Panc1 (cell line): ENCODE measurements at regions not wholly inside any gene's neighbourhood (a gene's known extent, or its start where the extent isn't known, plus 50 kb on each side); places are given as distances from the start of the nearest gene placed in this dataset.

Source experiments
- ATAC-seq: fragments of 200-7000 bp; cut with Tn5 transposase; 2 replicates; pipeline ENCODE4 v1.9.1; 2020; ENCODE audit warnings: mild to moderate bottlenecking, moderate library complexity
- BruUV-seq: library from RNA; stranded (reverse); fragments of 400-500 nt; replicated peaks from 2 replicates; lab custom pipeline; 2021; lab: Mats Ljungman, UMichigan
- CTCF ChIA-PET: fragments of 300-600 bp; sonication (Branson Sonifier 250); formaldehyde crosslinking; loops from one replicate; lab custom pipeline; 2022; ENCODE audit warnings: antibody characterized with exemption; lab: Charles Lee
- POLR2A ChIA-PET: fragments of 300-600 bp; sonication (Branson Sonifier 250); formaldehyde crosslinking; loops from one replicate; lab custom pipeline; 2022; ENCODE audit warnings: antibody characterized with exemption; lab: Charles Lee
- DNase-seq: peaks from one replicate; pipeline ENCODE4 v3.0.0-alpha.2; 2010; ENCODE audit warnings: low read depth, low spot score
- H3K27ac ChIP-seq: 2 replicates; pipeline ENCODE4 v1.5.1; 2011; ENCODE audit warnings: mild to moderate bottlenecking, low read length, inconsistent platforms
- H3K27me3 ChIP-seq: fragments of 200-500 bp; sonication (Bioruptor generic); 2 replicates; pipeline ENCODE4 v1.6.0; 2014; ENCODE audit warnings: low read length, inconsistent platforms; ENCODE audit not compliant: control insufficient read depth, insufficient read depth
- H3K36me3 ChIP-seq: fragments of 200-500 bp; sonication (Bioruptor generic); 2 replicates; pipeline ENCODE4 v1.5.1; 2014; ENCODE audit warnings: inconsistent platforms, mild to moderate bottlenecking, low read length, moderate library complexity; ENCODE audit not compliant: control insufficient read depth, insufficient read depth
- H3K4me1 ChIP-seq: 2 replicates; pipeline ENCODE4 v1.5.1; 2011; ENCODE audit warnings: inconsistent platforms, mild to moderate bottlenecking, low read length, moderate library complexity; ENCODE audit not compliant: control insufficient read depth, insufficient read depth
- H3K4me3 ChIP-seq, 2 experiments: 2 replicates each; pipeline ENCODE4 v1.5.1; 2011 to 2012; ENCODE audit warnings: low read depth in 2 of 2, low read length in 2 of 2, mild to moderate bottlenecking in 2 of 2, inconsistent platforms in 1 of 2, moderate library complexity in 1 of 2
- H3K9me3 ChIP-seq: fragments of 200-500 bp; sonication (Bioruptor generic); 2 replicates; pipeline ENCODE4 v1.5.1; 2014; ENCODE audit warnings: low read depth, mild to moderate bottlenecking, inconsistent platforms, low read length, moderate library complexity; ENCODE audit not compliant: control insufficient read depth, insufficient read depth
- CTCF ChIP-seq: fragments of 450-650 bp; IDR thresholded peaks from 2 replicates; pipeline ENCODE4 v1.5.1; 2017; ENCODE audit warnings: mild to moderate bottlenecking
- POLR2AphosphoS5 ChIP-seq: IDR thresholded peaks from 2 replicates; pipeline ENCODE4 v1.6.1; 2012; ENCODE audit warnings: mild to moderate bottlenecking, low read depth, low read length, moderate library complexity
- SIN3A ChIP-seq: IDR thresholded peaks from 2 replicates; pipeline ENCODE4 v1.6.1; 2012; ENCODE audit warnings: low read depth, mild to moderate bottlenecking, low read length, moderate library complexity, borderline replicate concordance; ENCODE audit not compliant: insufficient read depth
- TCF7L2 ChIP-seq: IDR thresholded peaks from 2 replicates; pipeline ENCODE4 v1.6.1; 2011; ENCODE audit warnings: mild to moderate bottlenecking, low read depth, low read length, inconsistent platforms
- in situ Hi-C: cut with HindIII; loops from 2 replicates; pipeline ENCODE4 v1.10.0; 2016; ENCODE audit warnings: low sequenced_read_pairs, low pct_unique_long_range_greater_than_20kb
- intact Hi-C: fragments of 100-400 bp; cut with micrococcal nuclease; formaldehyde crosslinking; loops from one replicate; pipeline ENCODE4 v1.10.0; 2022; ENCODE audit not compliant: unreplicated experiment
- TF ChIP-seq, protein P1 (sequence below), 2 experiments: IDR thresholded peaks; 2 replicates each; pipeline ENCODE4 v1.6.1; 2011 to 2012; ENCODE audit warnings: low read depth in 2 of 2, control low read depth in 1 of 2, low read length in 1 of 2, mild to moderate bottlenecking in 1 of 2, moderate library complexity in 1 of 2; ENCODE audit not compliant: insufficient read depth in 1 of 2

DNA sequence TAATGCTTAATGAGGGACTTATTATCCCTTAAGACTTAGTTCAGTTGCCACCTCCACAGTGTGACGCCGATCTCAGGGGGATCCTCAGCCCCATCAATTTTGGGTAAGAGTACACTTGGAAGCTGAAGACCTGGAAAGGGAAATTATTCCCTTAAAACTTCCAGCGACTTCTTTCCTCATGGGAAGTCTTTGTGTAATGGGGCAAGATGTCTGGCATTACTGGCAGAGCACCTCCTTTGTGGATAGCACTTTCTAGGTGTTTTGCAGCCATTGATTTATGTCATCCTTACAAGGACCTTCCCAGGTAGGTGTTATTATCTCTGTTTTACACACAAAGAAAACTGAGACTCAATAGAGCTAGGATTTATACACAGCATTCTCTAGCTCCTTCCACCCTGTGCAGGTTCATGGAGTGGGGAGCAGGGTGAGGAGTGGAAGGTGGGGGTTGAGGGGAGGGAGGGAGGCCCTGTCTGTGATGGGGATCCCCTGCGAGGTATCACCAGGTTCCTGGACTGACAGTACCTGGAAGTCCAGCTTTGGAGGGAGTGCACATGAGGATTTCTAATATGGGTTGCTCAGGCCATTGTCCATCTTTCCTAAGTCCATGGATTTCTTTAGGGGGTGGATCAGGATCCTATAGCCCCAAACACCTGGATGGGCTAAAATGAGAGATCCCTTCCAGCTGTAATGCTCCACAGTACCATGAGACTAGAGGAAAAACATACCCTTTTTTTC, 79.4 kb downstream of the MYCN start:
- H3K27ac ChIP-seq = no peak overlapping the region
- POLR2A ChIA-PET = no interaction called here
- in situ Hi-C loops = no loop called here
- no peaks in the 10 kb centered on the region for H3K4me1 ChIP-seq
- no peaks in the 10 kb centered on the region for H3K9me3 ChIP-seq
- no TSS peak for BruUV-seq
- no peaks in the 10 kb centered on the region for H3K36me3 ChIP-seq
- DNase-seq = no peak
- H3K27me3 ChIP-seq = peaks cover 2% of the 10 kb centered on the region; the same call in 1 of the 2 replicates
- intact Hi-C loops = no loop called here
- no peak overlapping the region for H3K4me3 ChIP-seq
- CTCF ChIA-PET = no interaction called here
- TF ChIP-seq POLR2AphosphoS5 = no peak
- no peak for TF ChIP-seq TCF7L2
- TF ChIP-seq, protein P1, sequence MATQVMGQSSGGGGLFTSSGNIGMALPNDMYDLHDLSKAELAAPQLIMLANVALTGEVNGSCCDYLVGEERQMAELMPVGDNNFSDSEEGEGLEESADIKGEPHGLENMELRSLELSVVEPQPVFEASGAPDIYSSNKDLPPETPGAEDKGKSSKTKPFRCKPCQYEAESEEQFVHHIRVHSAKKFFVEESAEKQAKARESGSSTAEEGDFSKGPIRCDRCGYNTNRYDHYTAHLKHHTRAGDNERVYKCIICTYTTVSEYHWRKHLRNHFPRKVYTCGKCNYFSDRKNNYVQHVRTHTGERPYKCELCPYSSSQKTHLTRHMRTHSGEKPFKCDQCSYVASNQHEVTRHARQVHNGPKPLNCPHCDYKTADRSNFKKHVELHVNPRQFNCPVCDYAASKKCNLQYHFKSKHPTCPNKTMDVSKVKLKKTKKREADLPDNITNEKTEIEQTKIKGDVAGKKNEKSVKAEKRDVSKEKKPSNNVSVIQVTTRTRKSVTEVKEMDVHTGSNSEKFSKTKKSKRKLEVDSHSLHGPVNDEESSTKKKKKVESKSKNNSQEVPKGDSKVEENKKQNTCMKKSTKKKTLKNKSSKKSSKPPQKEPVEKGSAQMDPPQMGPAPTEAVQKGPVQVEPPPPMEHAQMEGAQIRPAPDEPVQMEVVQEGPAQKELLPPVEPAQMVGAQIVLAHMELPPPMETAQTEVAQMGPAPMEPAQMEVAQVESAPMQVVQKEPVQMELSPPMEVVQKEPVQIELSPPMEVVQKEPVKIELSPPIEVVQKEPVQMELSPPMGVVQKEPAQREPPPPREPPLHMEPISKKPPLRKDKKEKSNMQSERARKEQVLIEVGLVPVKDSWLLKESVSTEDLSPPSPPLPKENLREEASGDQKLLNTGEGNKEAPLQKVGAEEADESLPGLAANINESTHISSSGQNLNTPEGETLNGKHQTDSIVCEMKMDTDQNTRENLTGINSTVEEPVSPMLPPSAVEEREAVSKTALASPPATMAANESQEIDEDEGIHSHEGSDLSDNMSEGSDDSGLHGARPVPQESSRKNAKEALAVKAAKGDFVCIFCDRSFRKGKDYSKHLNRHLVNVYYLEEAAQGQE (IDR thresholded peaks at IDR 0.05; ENCODE audit: insufficient read depth in 1 of 2, low read depth in 2 of 2, low read length in 1 of 2) = no peak
- TF ChIP-seq CTCF = no peak
- no peak for TF ChIP-seq SIN3A
- ATAC-seq = no peak

GRCh38 chr2:16019060-16019480, 78.7 kb downstream of the MYCN start:
- ChIA-PET CTCF (no interaction called here), POLR2A (no interaction called here)
- ATAC-seq (no peak), DNase-seq (no peak)
- H3K4me1 ChIP-seq = no peaks in the 10 kb centered on the region
- no peak overlapping the region for H3K27ac ChIP-seq
- peaks cover 4% of the 10 kb centered on the region; the same call in 1 of the 2 replicates for H3K27me3 ChIP-seq
- intact Hi-C loops = no loop called here
- no peak overlapping the region for H3K4me3 ChIP-seq
- in situ Hi-C loops = no loop called here
- H3K36me3 ChIP-seq = no peaks in the 10 kb centered on the region
- TF ChIP-seq CTCF (no peak), SIN3A (no peak)
- BruUV-seq = no TSS peak
- no peaks in the 10 kb centered on the region for H3K9me3 ChIP-seq
